B cell (primary cell): ENCODE measurements at regions not wholly inside any gene's neighbourhood (a gene's known extent, or its start where the extent isn't known, plus 50 kb on each side); places are given as distances from the start of the nearest gene placed in this dataset.

Source experiments
- ATAC-seq: fragments of 200-7000 bp; cut with Tn5 transposase; one replicate; pipeline ENCODE4 v1.10.0; 2021; ENCODE audit warnings: low read depth, mild to moderate bottlenecking, moderate number of reproducible peaks, moderate library complexity
- CTCF ChIA-PET: fragments of 350-600 bp; sonication (Branson Sonifier 250); formaldehyde crosslinking; loops from one replicate; lab custom pipeline; 2021; ENCODE audit warnings: antibody characterized with exemption, inconsistent platforms; lab: Charles Lee
- POLR2A ChIA-PET: fragments of 350-600 bp; sonication (Branson Sonifier 250); formaldehyde crosslinking; loops from one replicate; lab custom pipeline; 2021; ENCODE audit warnings: antibody characterized with exemption; lab: Charles Lee
- DNase-seq: peaks from one replicate; pipeline ENCODE4 v3.0.0; 2013
- H2AFZ ChIP-seq: 2 replicates; pipeline ENCODE4 v1.6.1; 2012; ENCODE audit warnings: mild to moderate bottlenecking, low read depth, low read length; ENCODE audit not compliant: insufficient read depth, poor library complexity, severe bottlenecking
- H3K27ac ChIP-seq, 2 donors: 1 replicate in 1 of 2; 2 replicates in 1 of 2; pipeline ENCODE4 v1.5.1; 2012 to 2013; ENCODE audit warnings: low read length in 2 of 2, mild to moderate bottlenecking in 2 of 2, moderate library complexity in 1 of 2
- H3K27me3 ChIP-seq, 4 experiments: fragments of 200-600 bp in 1 of 4; sonication (generic) in 1 of 4; replicated peaks in 1 of 4; 1 replicate in 2 of 4; 2 replicates in 2 of 4; pipeline versions ENCODE4 v1.6.1 to v1.7.0; 2013 to 2016; ENCODE audit warnings: low read length in 3 of 4, mild to moderate bottlenecking in 2 of 4, mixed read lengths in 1 of 4, moderate library complexity in 1 of 4; ENCODE audit not compliant: insufficient read depth in 4 of 4, control insufficient read depth in 3 of 4; ENCODE audit errors: control extremely low read depth in 1 of 4
- H3K36me3 ChIP-seq, 2 experiments: replicated peaks in 1 of 2; 1 replicate in 1 of 2; 2 replicates in 1 of 2; pipeline versions ENCODE4 v1.6.1 to v1.7.1; 2013; ENCODE audit warnings: low read length in 1 of 2; ENCODE audit not compliant: insufficient read depth in 2 of 2, control insufficient read depth in 1 of 2; ENCODE audit errors: control extremely low read depth in 1 of 2, extremely low read depth in 1 of 2
- H3K4me1 ChIP-seq, 2 donors: fragments of 200-600 bp in 1 of 2; sonication (generic) in 1 of 2; 1 replicate in 1 of 2; 2 replicates in 1 of 2; pipeline versions ENCODE4 v1.5.1 to v1.6.1; 2013 to 2017; ENCODE audit warnings: low read length in 2 of 2; ENCODE audit not compliant: control insufficient read depth in 2 of 2, insufficient read depth in 2 of 2
- H3K4me2 ChIP-seq: replicated peaks from 2 replicates; pipeline ENCODE3; 2012; ENCODE audit warnings: mild to moderate bottlenecking, low read depth, low read length; ENCODE audit not compliant: poor library complexity, severe bottlenecking
- H3K4me3 ChIP-seq, 5 experiments: fragments of 200-600 bp in 1 of 5; sonication (generic) in 1 of 5; 1 replicate in 3 of 5; 2 replicates in 2 of 5; pipeline versions ENCODE4 v1.5.1 to v1.7.0; 2011 to 2016; ENCODE audit warnings: low read length in 4 of 5, mild to moderate bottlenecking in 4 of 5, low read depth in 2 of 5, control low read depth in 1 of 5, moderate library complexity in 1 of 5; ENCODE audit not compliant: insufficient read depth in 1 of 5; ENCODE audit errors: control extremely low read depth in 1 of 5, extremely low read depth in 1 of 5
- H3K79me2 ChIP-seq: fragments of 200-600 bp; sonication (generic); one replicate; pipeline ENCODE4 v1.6.0; 2016; ENCODE audit warnings: low read length; ENCODE audit not compliant: control insufficient read depth, insufficient read depth
- H3K9ac ChIP-seq: fragments of 200-600 bp; sonication (generic); 2 replicates; pipeline ENCODE4 v1.6.1; 2017; ENCODE audit warnings: mild to moderate bottlenecking, low read length, moderate library complexity
- H3K9me3 ChIP-seq, 3 donors: one replicate each; pipeline versions ENCODE4 v1.6.1 to v1.7.1; 2013; ENCODE audit warnings: low read length in 2 of 3; ENCODE audit not compliant: control insufficient read depth in 2 of 3, insufficient read depth in 1 of 3; ENCODE audit errors: control extremely low read depth in 1 of 3
- H4K20me1 ChIP-seq: 2 replicates; pipeline ENCODE4 v1.6.0; 2012; ENCODE audit warnings: mild to moderate bottlenecking, low read length; ENCODE audit not compliant: insufficient read depth, control insufficient read depth, poor library complexity, severe bottlenecking
- H3K27ac Mint-ChIP-seq: one replicate; pipeline ENCODE4 v1.8.0; 2021; ENCODE audit warnings: mixed read lengths
- H3K27me3 Mint-ChIP-seq: one replicate; pipeline ENCODE4 v1.8.0; 2021; ENCODE audit warnings: mixed read lengths
- H3K4me1 Mint-ChIP-seq: one replicate; pipeline ENCODE4 v1.8.0; 2021; ENCODE audit warnings: mixed read lengths
- H3K4me3 Mint-ChIP-seq: one replicate; pipeline ENCODE4 v1.8.0; 2021; ENCODE audit warnings: mixed read lengths
- H3K9me3 Mint-ChIP-seq: one replicate; pipeline ENCODE4 v1.8.0; 2022; ENCODE audit warnings: mixed read lengths; ENCODE audit not compliant: insufficient read depth
- CTCF ChIP-seq: fragments of 200-600 bp; IDR thresholded peaks from one replicate; pipeline ENCODE4 v1.8.0; 2022; ENCODE audit warnings: antibody characterized with exemption, mild to moderate bottlenecking
- EZH2 ChIP-seq: IDR thresholded peaks from 2 replicates; pipeline ENCODE4 v1.6.1; 2012; ENCODE audit warnings: borderline replicate concordance, low read depth, mild to moderate bottlenecking, moderate library complexity, low read length; ENCODE audit not compliant: insufficient read depth, poor library complexity, severe bottlenecking
- WGBS: methylation state at CpG from one replicate; pipeline ENCODE4 v1.1.5; 2013; ENCODE audit warnings: missing lambda C conversion rate; ENCODE audit not compliant: insufficient coverage; 5-methylcytosine and 5-hydroxymethylcytosine counted together
- intact Hi-C: fragments of 100-400 bp; cut with micrococcal nuclease; formaldehyde crosslinking; loops from one replicate; pipeline ENCODE4 v1.10.0; 2022

GRCh38 chr21:39109596-39110210 is 73.5 kb downstream of the PSMG1 start:
- H3K4me1 ChIP-seq: no peaks in the 10 kb centered on the region
- CTCF ChIA-PET: no interaction called here
- POLR2A ChIA-PET: no interaction called here
- H3K4me2 ChIP-seq: no peak overlapping the region
- peaks cover 0 to 5% (median 0%) of the 10 kb centered on the region in 4 experiments for H3K27me3 ChIP-seq
- no peak overlapping the region for H3K27ac ChIP-seq
- no peaks in the 10 kb centered on the region for H4K20me1 ChIP-seq
- H3K9me3 Mint-ChIP-seq: no peaks in the 10 kb centered on the region
- no peaks in the 10 kb centered on the region for H3K4me1 Mint-ChIP-seq
- H3K27ac Mint-ChIP-seq: no peak overlapping the region
- H3K9me3 ChIP-seq: no peaks in the 10 kb centered on the region
- WGBS: 85% methylated on average over 6 of the region's 9 CpGs
- ATAC-seq: no peak
- no peaks in the 10 kb centered on the region for H3K36me3 ChIP-seq
- DNase-seq: no peak
- no peak overlapping the region for H3K4me3 Mint-ChIP-seq
- intact Hi-C loops: no loop called here
- TF ChIP-seq CTCF: no peak
- TF ChIP-seq EZH2: no peak
- H3K4me3 ChIP-seq: no peak overlapping the region
- no peak overlapping the region for H3K9ac ChIP-seq
- no peaks in the 10 kb centered on the region for H3K79me2 ChIP-seq
- no peak overlapping the region for H2AFZ ChIP-seq
- peaks cover 21% of the 10 kb centered on the region for H3K27me3 Mint-ChIP-seq

- ATAC-seq (no peak), DNase-seq (no peak)
- Histone ChIP-seq H3K36me3 (no peaks in the 10 kb centered on the region), H3K4me2 (no peak overlapping the region), H3K9me3 (no peaks in the 10 kb centered on the region), H3K79me2 (no peaks in the 10 kb centered on the region), H3K4me1 (no peaks in the 10 kb centered on the region), H3K27ac (no peak overlapping the region), H3K9ac (no peak overlapping the region), H3K4me3 (no peak overlapping the region), H4K20me1 (no peaks in the 10 kb centered on the region), H2AFZ (no peak overlapping the region), H3K27me3 (peaks cover 0 to 5% (median 0%) of the 10 kb centered on the region in 4 experiments)
- Mint-ChIP-seq H3K27me3 (peaks cover 21% of the 10 kb centered on the region), H3K27ac (no peak overlapping the region), H3K4me1 (no peaks in the 10 kb centered on the region), H3K9me3 (no peaks in the 10 kb centered on the region), H3K4me3 (no peak overlapping the region)
- CTCF ChIA-PET: no interaction called here
- POLR2A ChIA-PET: no interaction called here
- intact Hi-C loops: no loop called here
- TF ChIP-seq CTCF (no peak), EZH2 (no peak)
- no CpG with 5 or more reads among the region's 6 CpGs for WGBS
Measured at GRCh38 chr21:39109163-39109530, 74.1 kb downstream of the PSMG1 start.
